GM23338 (cell line): ENCODE measurements at regions not wholly inside any gene's neighbourhood (a gene's known extent, or its start where the extent isn't known, plus 50 kb on each side); places are given as distances from the start of the nearest gene placed in this dataset.

ENCODE experiments used
- ATAC-seq: fragments of 200-7000 bp; cut with Tn5 transposase; 3 replicates; pipeline ENCODE4 v1.9.1; 2020
- DNase-seq: peaks from one replicate; pipeline ENCODE4 v3.0.0-alpha.2; 2015; ENCODE audit warnings: low spot score
- H2AFZ ChIP-seq: fragments of 200-600 bp; sonication (generic); 2 replicates; pipeline ENCODE4 v1.8.0; 2016; ENCODE audit warnings: antibody characterized with exemption, mild to moderate bottlenecking, moderate library complexity
- H3F3A ChIP-seq: fragments of 200-600 bp; sonication (generic); replicated peaks from 2 replicates; pipeline ENCODE4 v1.8.0; 2017; ENCODE audit warnings: antibody characterized with exemption, mixed run types, low read depth
- H3K27ac ChIP-seq: fragments of 200-600 bp; sonication (generic); 2 replicates; pipeline ENCODE4 v1.6.1; 2016; ENCODE audit warnings: low read depth
- H3K27me3 ChIP-seq: fragments of 200-600 bp; sonication (generic); 2 replicates; pipeline ENCODE4 v1.8.0; 2016; ENCODE audit warnings: mild to moderate bottlenecking, mixed run types, moderate library complexity; ENCODE audit not compliant: insufficient read depth
- H3K36me3 ChIP-seq: fragments of 200-600 bp; sonication (generic); 2 replicates; pipeline ENCODE4 v1.8.0; 2016; ENCODE audit warnings: mild to moderate bottlenecking; ENCODE audit not compliant: insufficient read depth
- H3K4me1 ChIP-seq: fragments of 200-600 bp; sonication (generic); 2 replicates; pipeline ENCODE4 v1.8.0; 2016; ENCODE audit warnings: mild to moderate bottlenecking, moderate library complexity; ENCODE audit not compliant: insufficient read depth
- H3K4me2 ChIP-seq: fragments of 200-600 bp; sonication (generic); 2 replicates; pipeline ENCODE4 v1.7.1; 2017; ENCODE audit warnings: mixed run types
- H3K4me3 ChIP-seq: fragments of 200-600 bp; sonication (generic); 2 replicates; pipeline ENCODE4 v1.6.1; 2016; ENCODE audit warnings: mixed run types
- H3K79me2 ChIP-seq: fragments of 200-600 bp; sonication (generic); replicated peaks from 2 replicates; pipeline ENCODE4 v1.8.0; 2017; ENCODE audit warnings: mild to moderate bottlenecking; ENCODE audit not compliant: insufficient read depth
- H3K9me2 ChIP-seq: fragments of 200-600 bp; sonication (generic); 2 replicates; pipeline ENCODE4 v1.8.0; 2017; ENCODE audit not compliant: insufficient read depth
- H4K20me1 ChIP-seq: fragments of 200-600 bp; sonication (generic); replicated peaks from 2 replicates; pipeline ENCODE4 v1.8.0; 2017; ENCODE audit warnings: mild to moderate bottlenecking; ENCODE audit not compliant: insufficient read depth
- H3K27ac Mint-ChIP-seq: 2 replicates; pipeline ENCODE4 v1.8.0; 2020; ENCODE audit warnings: inconsistent platforms, mild to moderate bottlenecking, moderate library complexity, mixed read lengths
- H3K27me3 Mint-ChIP-seq: 3 replicates; pipeline ENCODE4 v1.8.0; 2022; ENCODE audit warnings: low read depth, mild to moderate bottlenecking, moderate library complexity, mixed read lengths, inconsistent platforms; ENCODE audit not compliant: insufficient read depth, poor library complexity
- H3K36me3 Mint-ChIP-seq: 3 replicates; pipeline ENCODE4 v1.8.0; 2021; ENCODE audit warnings: low read depth, mild to moderate bottlenecking, inconsistent platforms, moderate library complexity, mixed read lengths
- H3K4me1 Mint-ChIP-seq: 3 replicates; pipeline ENCODE4 v1.8.0; 2020; ENCODE audit warnings: mild to moderate bottlenecking, inconsistent platforms, mixed read lengths
- H3K4me3 Mint-ChIP-seq: 3 replicates; pipeline ENCODE4 v1.8.0; 2021; ENCODE audit warnings: moderate library complexity, mild to moderate bottlenecking, inconsistent platforms, mixed read lengths
- H3K9me3 Mint-ChIP-seq: 3 replicates; pipeline ENCODE4 v1.8.0; 2020; ENCODE audit warnings: moderate library complexity, mild to moderate bottlenecking, inconsistent platforms, mixed read lengths
- CREB1 ChIP-seq: fragments of 250-450 bp; sonication (Bioruptor Pico); IDR thresholded peaks from 2 replicates; pipeline ENCODE4 v1.5.0; 2020; ENCODE audit warnings: low read depth, mild to moderate bottlenecking, moderate library complexity
- ETS1 ChIP-seq: IDR thresholded peaks from 2 replicates; pipeline ENCODE4 v1.6.1; 2016; ENCODE audit warnings: antibody characterized with exemption
- EZH2phosphoT487 ChIP-seq: fragments of 200-600 bp; sonication (generic); IDR thresholded peaks from one replicate; pipeline ENCODE4 v1.8.1; 2018; ENCODE audit warnings: antibody characterized with exemption; ENCODE audit not compliant: unreplicated experiment
- NANOG ChIP-seq: IDR thresholded peaks from 2 replicates; pipeline ENCODE4 v1.6.1; 2016; ENCODE audit warnings: antibody characterized with exemption, borderline replicate concordance
- POLR2AphosphoS5 ChIP-seq: IDR thresholded peaks from 2 replicates; pipeline ENCODE4 v1.6.1; 2016; ENCODE audit warnings: antibody characterized with exemption, low read depth
- REST ChIP-seq: IDR thresholded peaks from one replicate; pipeline ENCODE4 v1.6.1; 2018; ENCODE audit warnings: antibody characterized with exemption; ENCODE audit not compliant: unreplicated experiment
- STAT1 ChIP-seq: IDR thresholded peaks from one replicate; pipeline ENCODE4 v1.6.1; 2016; ENCODE audit warnings: antibody characterized with exemption; ENCODE audit not compliant: unreplicated experiment
- ZNF114 ChIP-seq: fragments of 250-450 bp; sonication (Bioruptor Pico); IDR thresholded peaks from 2 replicates; pipeline ENCODE4 v1.5.0; 2020; ENCODE audit warnings: mild to moderate bottlenecking, moderate library complexity
- ZNF331 ChIP-seq: fragments of 250-450 bp; sonication (Bioruptor Pico); IDR thresholded peaks from 2 replicates; pipeline ENCODE4 v1.5.0; 2020; ENCODE audit warnings: low read depth, mild to moderate bottlenecking, moderate library complexity
- TF ChIP-seq, protein P1 (sequence below), 2 experiments: fragments of 200-600 bp in 1 of 2; sonication (generic) in 1 of 2; conservative IDR thresholded peaks; 2 replicates each; pipeline versions ENCODE4 v1.5.1 to v1.6.1; 2016 to 2017; ENCODE audit warnings: antibody characterized with exemption in 2 of 2, low read depth in 2 of 2, mild to moderate bottlenecking in 2 of 2, moderate library complexity in 1 of 2

DNA sequence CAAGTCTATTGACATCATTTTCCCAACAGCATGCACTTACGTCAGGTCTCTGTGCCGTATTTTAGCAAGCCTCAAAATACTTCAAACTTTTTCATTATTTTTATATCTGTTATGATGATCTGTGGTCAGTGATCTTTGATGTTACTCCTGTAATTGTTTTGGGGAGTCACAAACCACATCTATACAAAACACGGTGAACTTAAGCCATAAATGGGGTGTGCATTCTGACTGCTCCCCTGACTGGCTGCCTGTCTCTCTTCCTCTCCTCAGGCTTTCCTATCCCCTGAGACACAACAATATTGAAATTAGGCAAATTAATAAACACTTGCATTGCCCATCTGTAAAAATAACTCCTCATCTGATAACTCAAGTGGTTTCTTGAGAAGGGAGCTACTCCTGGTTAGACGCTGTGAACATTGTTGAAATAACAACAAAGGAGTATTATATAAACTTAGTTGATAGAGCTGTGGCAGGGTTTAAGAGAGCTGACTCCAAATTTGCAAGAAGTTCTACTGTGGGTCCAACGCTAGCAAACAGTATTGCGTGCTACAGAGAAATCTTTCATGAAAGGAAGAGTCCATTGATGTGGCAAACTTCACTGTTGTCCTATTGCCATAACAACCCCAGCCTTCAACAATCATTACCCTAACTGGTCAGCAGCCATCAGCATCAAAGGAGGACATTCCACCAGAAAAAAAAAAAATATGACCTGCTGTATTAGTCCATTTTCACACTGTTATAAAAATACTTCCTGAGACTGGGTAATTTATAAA is 105.8 kb upstream of the DSCAM start:
- Histone ChIP-seq H3K9me2 (no peaks in the 10 kb centered on the region), H4K20me1 (no peaks in the 10 kb centered on the region), H3F3A (no peaks in the 10 kb centered on the region), H3K36me3 (no peaks in the 10 kb centered on the region), H3K4me3 (no peak overlapping the region), H2AFZ (no peak overlapping the region), H3K27ac (no peak overlapping the region), H3K4me2 (no peak overlapping the region), H3K79me2 (no peaks in the 10 kb centered on the region), H3K27me3 (no peaks in the 10 kb centered on the region), H3K4me1 (no peaks in the 10 kb centered on the region)
- peaks cover 90% of the 10 kb centered on the region for H3K9me3 Mint-ChIP-seq
- peaks cover 29% of the 10 kb centered on the region for H3K36me3 Mint-ChIP-seq
- no peak for DNase-seq
- H3K4me3 Mint-ChIP-seq, result no peak overlapping the region
- TF ChIP-seq REST, result no peak
- TF ChIP-seq CREB1 (CRISPR knock-in tag), result no peak
- no peak for TF ChIP-seq ZNF114 (CRISPR knock-in tag)
- TF ChIP-seq EZH2phosphoT487, result no peak
- TF ChIP-seq POLR2AphosphoS5, result no peak
- TF ChIP-seq ETS1, result no peak
- TF ChIP-seq, protein P1, sequence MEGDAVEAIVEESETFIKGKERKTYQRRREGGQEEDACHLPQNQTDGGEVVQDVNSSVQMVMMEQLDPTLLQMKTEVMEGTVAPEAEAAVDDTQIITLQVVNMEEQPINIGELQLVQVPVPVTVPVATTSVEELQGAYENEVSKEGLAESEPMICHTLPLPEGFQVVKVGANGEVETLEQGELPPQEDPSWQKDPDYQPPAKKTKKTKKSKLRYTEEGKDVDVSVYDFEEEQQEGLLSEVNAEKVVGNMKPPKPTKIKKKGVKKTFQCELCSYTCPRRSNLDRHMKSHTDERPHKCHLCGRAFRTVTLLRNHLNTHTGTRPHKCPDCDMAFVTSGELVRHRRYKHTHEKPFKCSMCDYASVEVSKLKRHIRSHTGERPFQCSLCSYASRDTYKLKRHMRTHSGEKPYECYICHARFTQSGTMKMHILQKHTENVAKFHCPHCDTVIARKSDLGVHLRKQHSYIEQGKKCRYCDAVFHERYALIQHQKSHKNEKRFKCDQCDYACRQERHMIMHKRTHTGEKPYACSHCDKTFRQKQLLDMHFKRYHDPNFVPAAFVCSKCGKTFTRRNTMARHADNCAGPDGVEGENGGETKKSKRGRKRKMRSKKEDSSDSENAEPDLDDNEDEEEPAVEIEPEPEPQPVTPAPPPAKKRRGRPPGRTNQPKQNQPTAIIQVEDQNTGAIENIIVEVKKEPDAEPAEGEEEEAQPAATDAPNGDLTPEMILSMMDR (conservative IDR thresholded peaks at IDR 0.05; ENCODE audit: low read depth in 2 of 2), result no peak
- ATAC-seq, result no peak
- peaks cover 3% of the 10 kb centered on the region for H3K27me3 Mint-ChIP-seq
- peaks cover 4% of the 10 kb centered on the region; the same call in 2 of the 3 replicates for H3K4me1 Mint-ChIP-seq
- no peak overlapping the region for H3K27ac Mint-ChIP-seq

- Mint-ChIP-seq H3K4me3 (no peak overlapping the region), H3K4me1 (peaks cover 15% of the 10 kb centered on the region), H3K36me3 (peaks cover 3% of the 10 kb centered on the region), H3K9me3 (peaks cover 74% of the 10 kb centered on the region), H3K27ac (no peak overlapping the region), H3K27me3 (no peaks in the 10 kb centered on the region)
- no peaks in the 10 kb centered on the region for H3K27me3 ChIP-seq
- DNase-seq (no peak), ATAC-seq (no peak)
- no peak overlapping the region for H2AFZ ChIP-seq
- no peak overlapping the region for H3K27ac ChIP-seq
- H3K79me2 ChIP-seq, result no peaks in the 10 kb centered on the region
- H3K4me2 ChIP-seq, result no peak overlapping the region
- no peak overlapping the region for H3K4me3 ChIP-seq
- no peaks in the 10 kb centered on the region for H3K9me2 ChIP-seq
- H4K20me1 ChIP-seq, result no peaks in the 10 kb centered on the region
- H3K36me3 ChIP-seq, result no peaks in the 10 kb centered on the region; the same call in 1 of the 2 replicates
- no peaks in the 10 kb centered on the region for H3F3A ChIP-seq
- 0 out of 2 replicates have a peak, but pooled peaks cover 7% of the 10 kb centered on the region for H3K4me1 ChIP-seq
- TF ChIP-seq NANOG, result no peak
- no peak for TF ChIP-seq CREB1 (CRISPR knock-in tag)
- TF ChIP-seq POLR2AphosphoS5, result no peak
- TF ChIP-seq STAT1, result no peak
- TF ChIP-seq EZH2phosphoT487, result no peak
- TF ChIP-seq ZNF331 (CRISPR knock-in tag), result no peak
- TF ChIP-seq, protein P1 (conservative IDR thresholded peaks at IDR 0.05; ENCODE audit: low read depth in 2 of 2), result no peak
- TF ChIP-seq ZNF114 (CRISPR knock-in tag), result no peak
- TF ChIP-seq REST, result no peak
Measured at GRCh38 chr21:40964691-40965090, 117.7 kb upstream of the DSCAM start.
